Stromal cell of bone marrow (primary cell): ENCODE measurements at regions not wholly inside any gene's neighbourhood (a gene's known extent, or its start where the extent isn't known, plus 50 kb on each side); places are given as distances from the start of the nearest gene placed in this dataset.
"Not testable (repeated sequence)": the region's sequence is repeated elsewhere in the genome, so short reads cannot be mapped to it uniquely, and the experiment has no call there.

Source experiments
- DNase-seq: peaks from one replicate; pipeline ENCODE4 v3.0.0-alpha.2; 2012; ENCODE audit warnings: low read depth

GRCh38 chr12:83559650-83560049 is 872.9 kb downstream of the TMTC2 start:
- no peak for DNase-seq

GRCh38 chr12:83556040-83556439 is 869.3 kb downstream of the TMTC2 start:
- DNase-seq = not testable (repeated sequence)

- no peak for DNase-seq
Measured at GRCh38 chr12:83541446-83541845, 854.7 kb downstream of the TMTC2 start.

GRCh38 chr12:83538361-83538965 is 851.8 kb downstream of the TMTC2 start:
- no peak for DNase-seq

- DNase-seq = no peak
Measured at GRCh38 chr12:83537428-83538053, 850.8 kb downstream of the TMTC2 start.

GRCh38 chr12:83536496-83536895 is 849.8 kb downstream of the TMTC2 start:
- no peak for DNase-seq

GRCh38 chr12:83528571-83528970 is 841.9 kb downstream of the TMTC2 start:
- no peak for DNase-seq

GRCh38 chr12:83527810-83528209 is 841.1 kb downstream of the TMTC2 start:
- DNase-seq = no peak

GRCh38 chr12:83515306-83516026 is 828.8 kb downstream of the TMTC2 start:
- DNase-seq = no peak

GRCh38 chr12:83514372-83514771 is 827.7 kb downstream of the TMTC2 start:
- no peak for DNase-seq

- DNase-seq = no peak
Measured at GRCh38 chr12:83506841-83507240, 820.1 kb downstream of the TMTC2 start.

- DNase-seq = no peak
Measured at GRCh38 chr12:83505586-83505985, 818.9 kb downstream of the TMTC2 start.

GRCh38 chr12:83499894-83500293 is 813.2 kb downstream of the TMTC2 start:
- DNase-seq = not testable (repeated sequence)

GRCh38 chr12:83477696-83478095 is 791.0 kb downstream of the TMTC2 start:
- no peak for DNase-seq

GRCh38 chr12:83476695-83477690 is 790.3 kb downstream of the TMTC2 start:
- DNase-seq = no peak

GRCh38 chr12:83476006-83476405 is 789.3 kb downstream of the TMTC2 start:
- DNase-seq = no peak

GRCh38 chr12:83474369-83474768 is 787.7 kb downstream of the TMTC2 start:
- no peak for DNase-seq

- DNase-seq = no peak
Measured at GRCh38 chr12:83473408-83474095, 786.8 kb downstream of the TMTC2 start.

- no peak for DNase-seq
Measured at GRCh38 chr12:83472772-83473171, 786.1 kb downstream of the TMTC2 start.

GRCh38 chr12:83472350-83472749 is 785.6 kb downstream of the TMTC2 start:
- no peak for DNase-seq

- no peak for DNase-seq
Measured at GRCh38 chr12:83471341-83471740, 784.6 kb downstream of the TMTC2 start.

- DNase-seq = no peak
Measured at GRCh38 chr12:83470749-83471148, 784.0 kb downstream of the TMTC2 start.
